ENCODE measurements at regions not wholly inside any gene's neighbourhood (a gene's known extent, or its start where the extent isn't known, plus 50 kb on each side); places are given as distances from the start of the nearest gene placed in this dataset.

DNA sequence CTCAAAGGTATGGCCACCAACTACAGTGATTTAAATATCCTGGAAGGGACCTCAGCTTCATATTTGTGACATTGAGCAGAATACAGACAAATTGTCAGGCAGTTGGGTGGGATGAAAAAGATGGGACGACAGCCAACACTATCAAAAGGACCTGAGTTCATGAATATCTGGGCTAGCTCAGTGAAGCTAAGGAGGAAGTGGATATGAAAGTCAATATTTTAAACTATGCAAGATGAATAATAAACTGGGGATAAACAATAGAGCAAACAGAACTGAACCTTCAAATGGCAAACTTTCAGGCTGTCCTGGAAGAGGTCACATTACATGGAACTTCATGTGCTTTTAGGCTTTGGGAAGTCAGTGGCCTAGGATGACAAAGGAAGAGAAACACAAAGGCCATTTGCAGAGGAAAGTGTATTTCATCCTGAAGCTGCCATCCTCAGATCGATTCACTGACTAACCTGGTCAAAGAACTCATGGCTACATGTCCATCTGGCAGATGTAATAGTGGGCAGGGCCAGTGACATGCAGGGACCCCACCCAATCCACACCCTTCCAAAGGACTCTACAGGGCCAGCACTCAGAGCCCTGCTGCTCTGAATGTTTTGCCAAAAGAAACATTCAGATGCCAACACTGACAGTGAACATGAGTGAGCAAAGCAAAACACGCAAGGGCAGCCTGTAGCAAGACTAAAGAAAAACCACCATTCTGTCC is 175.7 kb downstream of the ETAA1 start:
- Histone ChIP-seq H3K4me1 (ENCODE audit: control insufficient read depth in 1 of 2, insufficient read depth in 2 of 2, low read length in 2 of 2) (no peaks in the 10 kb centered on the region), H3K36me3 (ENCODE audit: control insufficient read depth in 1 of 2, insufficient read depth in 2 of 2, low read length in 2 of 2) (no peaks in the 10 kb centered on the region), H3K4me2 (ENCODE audit: low read length) (no peak overlapping the region), H3K27me3 (ENCODE audit: insufficient read depth, low read length) (no peaks in the 10 kb centered on the region), H3K79me2 (ENCODE audit: insufficient read depth, low read length) (no peaks in the 10 kb centered on the region), H3K9me2 (ENCODE audit: insufficient read depth) (no peaks in the 10 kb centered on the region), H3K4me3 (replicated peaks in 1 of 2; ENCODE audit: low read depth in 1 of 2, low read length in 2 of 2) (no peak overlapping the region), H3K9ac (ENCODE audit: low read length) (no peak overlapping the region), H4K20me1 (ENCODE audit: insufficient read depth) (no peaks in the 10 kb centered on the region), H3K9me3 (ENCODE audit: control insufficient read depth in 1 of 2, insufficient read depth in 1 of 2, low read depth in 1 of 2, low read length in 2 of 2) (no peaks in the 10 kb centered on the region), H2AFZ (ENCODE audit: low read depth, low read length, poor library complexity, severe bottlenecking) (no peak overlapping the region), H3K27ac (ENCODE audit: low read depth, low read length) (no peak overlapping the region)
- CTCF ChIA-PET: no interaction called here
- DNase-seq (ENCODE audit: low read depth, low spot score) (no peak), ATAC-seq (no peak)
- RAD21 ChIA-PET (ENCODE audit: low non-redundant PET in 1 of 2, low total read pairs in 2 of 2, uncharacterized antibody in 2 of 2, unreplicated experiment in 2 of 2): no interaction called here
- POLR2A ChIA-PET: no interaction called here
- intact Hi-C loops (cut with micrococcal nuclease): no loop called here
- TF ChIP-seq, protein P1, sequence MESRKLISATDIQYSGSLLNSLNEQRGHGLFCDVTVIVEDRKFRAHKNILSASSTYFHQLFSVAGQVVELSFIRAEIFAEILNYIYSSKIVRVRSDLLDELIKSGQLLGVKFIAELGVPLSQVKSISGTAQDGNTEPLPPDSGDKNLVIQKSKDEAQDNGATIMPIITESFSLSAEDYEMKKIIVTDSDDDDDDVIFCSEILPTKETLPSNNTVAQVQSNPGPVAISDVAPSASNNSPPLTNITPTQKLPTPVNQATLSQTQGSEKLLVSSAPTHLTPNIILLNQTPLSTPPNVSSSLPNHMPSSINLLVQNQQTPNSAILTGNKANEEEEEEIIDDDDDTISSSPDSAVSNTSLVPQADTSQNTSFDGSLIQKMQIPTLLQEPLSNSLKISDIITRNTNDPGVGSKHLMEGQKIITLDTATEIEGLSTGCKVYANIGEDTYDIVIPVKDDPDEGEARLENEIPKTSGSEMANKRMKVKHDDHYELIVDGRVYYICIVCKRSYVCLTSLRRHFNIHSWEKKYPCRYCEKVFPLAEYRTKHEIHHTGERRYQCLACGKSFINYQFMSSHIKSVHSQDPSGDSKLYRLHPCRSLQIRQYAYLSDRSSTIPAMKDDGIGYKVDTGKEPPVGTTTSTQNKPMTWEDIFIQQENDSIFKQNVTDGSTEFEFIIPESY (IDR thresholded peaks at IDR 0.05; ENCODE audit: extremely low read depth, insufficient replicate concordance, low read length): no peak
- TF ChIP-seq CEBPB (IDR thresholded peaks at IDR 0.05; ENCODE audit: low read depth) (no peak), YY1 (IDR thresholded peaks at IDR 0.05; ENCODE audit: extremely low read depth, insufficient replicate concordance, low read depth, low read length) (no peak), EZH2 (IDR thresholded peaks at IDR 0.05) (no peak), ZFX (IDR thresholded peaks at IDR 0.05) (no peak), ZNF274 (IDR thresholded peaks at IDR 0.05; ENCODE audit: low read depth, low read length) (no peak), POLR2A (IDR thresholded peaks at IDR 0.05; ENCODE audit: borderline replicate concordance, extremely low read depth, insufficient read depth, insufficient read length) (no peak), EGR1 (IDR thresholded peaks at IDR 0.05; ENCODE audit: low read depth) (no peak), JUND (IDR thresholded peaks at IDR 0.05) (no peak)
- BruUV-seq (replicated peaks): no TSS peak

All from HCT116 (cell line).